ENCODE measurements at regions not wholly inside any gene's neighbourhood (a gene's known extent, or its start where the extent isn't known, plus 50 kb on each side); places are given as distances from the start of the nearest gene placed in this dataset.

- TF ChIP-seq REST (IDR thresholded peaks at IDR 0.05; ENCODE audit: insufficient read depth in 1 of 2, low read depth in 2 of 2, low read length in 2 of 2) (no peak), POLR2AphosphoS5 (IDR thresholded peaks at IDR 0.05; ENCODE audit: low read depth, low read length) (no peak)
These were observed 246.4 kb downstream of the FBXO8 start for GRCh38 chr4:174037049-174037448.

Measured in PFSK-1 (cell line).